NCI-H1694 treated with DMSO at 0.1 percent for 48 hours (cell line): ENCODE measurements at regions not wholly inside any gene's neighbourhood (a gene's known extent, or its start where the extent isn't known, plus 50 kb on each side); places are given as distances from the start of the nearest gene placed in this dataset.

Source experiments
- DNase-seq: peaks from one replicate; lab custom pipeline; 2025; lab: John Stamatoyannopoulos, UW

- DNase-seq, result no peak
These were observed 133.9 kb downstream of the RFLNA start for GRCh38 chr12:124428792-124429281.

- peak; percentile 40 for DNase-seq
These were observed 133.4 kb downstream of the RFLNA start for GRCh38 chr12:124428136-124428791.

GRCh38 chr12:124426594-124427555 lies 132.0 kb downstream of the RFLNA start:
- no peak for DNase-seq

- no peak for DNase-seq
These were observed 130.8 kb downstream of the RFLNA start for GRCh38 chr12:124425667-124426066.

GRCh38 chr12:124424516-124424905 lies 129.6 kb downstream of the RFLNA start:
- no peak for DNase-seq

GRCh38 chr12:124423761-124424515 lies 129.0 kb downstream of the RFLNA start:
- DNase-seq, result no peak

- no peak for DNase-seq
These were observed 128.0 kb downstream of the RFLNA start for GRCh38 chr12:124422570-124423523.

GRCh38 chr12:124422142-124422569 lies 127.3 kb downstream of the RFLNA start:
- no peak for DNase-seq

GRCh38 chr12:124420996-124421674 lies 126.2 kb downstream of the RFLNA start:
- DNase-seq, result no peak

- DNase-seq, result no peak
These were observed 125.4 kb downstream of the RFLNA start for GRCh38 chr12:124420041-124420995.

- peak; percentile 81 for DNase-seq
These were observed 124.6 kb downstream of the RFLNA start for GRCh38 chr12:124419292-124420040.

- no peak for DNase-seq
These were observed 123.9 kb downstream of the RFLNA start for GRCh38 chr12:124418791-124419190.

GRCh38 chr12:124418156-124418555 lies 123.3 kb downstream of the RFLNA start:
- DNase-seq, result no peak

- no peak for DNase-seq
These were observed 121.9 kb downstream of the RFLNA start for GRCh38 chr12:124416516-124417395.

GRCh38 chr12:124415064-124415463 lies 120.2 kb downstream of the RFLNA start:
- DNase-seq, result no peak

GRCh38 chr12:124413915-124414314 lies 119.0 kb downstream of the RFLNA start:
- no peak for DNase-seq

GRCh38 chr12:124413401-124413800 lies 118.5 kb downstream of the RFLNA start:
- no peak for DNase-seq

GRCh38 chr12:124412646-124413015 lies 117.7 kb downstream of the RFLNA start:
- no peak for DNase-seq
